ENCODE measurements at regions not wholly inside any gene's neighbourhood (a gene's known extent, or its start where the extent isn't known, plus 50 kb on each side); places are given as distances from the start of the nearest gene placed in this dataset.

DNA sequence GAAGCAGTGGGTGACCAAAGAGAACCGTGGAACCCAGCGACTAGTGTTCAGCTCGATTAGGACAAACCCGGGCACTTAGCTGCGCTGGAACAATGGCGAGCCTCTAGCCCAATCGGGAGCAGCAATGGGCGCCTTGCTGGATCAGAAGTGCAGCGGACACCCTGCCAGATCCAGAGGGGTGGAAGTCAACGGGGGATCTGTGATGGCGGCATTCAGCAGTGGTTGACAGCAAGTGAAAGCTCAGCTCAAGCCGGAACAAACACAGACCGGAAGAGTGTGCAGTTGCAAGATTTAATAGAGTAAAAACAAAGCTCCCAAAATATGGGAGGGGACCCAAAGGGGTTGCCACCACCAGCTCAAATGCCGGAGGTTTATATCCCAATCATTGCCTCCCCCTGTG is 478.7 kb upstream of the REG3G start:
- TF ChIP-seq POLR2A (IDR thresholded peaks at IDR 0.05) (no peak), CTCF (IDR thresholded peaks at IDR 0.05) (no peak)
